Mesothelial cell of epicardium (in vitro differentiated cells): ENCODE measurements at regions not wholly inside any gene's neighbourhood (a gene's known extent, or its start where the extent isn't known, plus 50 kb on each side); places are given as distances from the start of the nearest gene placed in this dataset.

Experiments
- DNase-seq, 2 experiments: peaks; one replicate each; pipeline ENCODE4 v3.0.0; 2021; ENCODE audit warnings: low spot score in 2 of 2; ENCODE audit not compliant: unreplicated experiment in 2 of 2
- H3K27ac Mint-ChIP-seq: 2 replicates; pipeline ENCODE4 v1.8.0; 2021; ENCODE audit warnings: mixed read lengths
- H3K27me3 Mint-ChIP-seq: 2 replicates; pipeline ENCODE4 v1.8.0; 2021; ENCODE audit warnings: low read depth, mixed read lengths
- H3K36me3 Mint-ChIP-seq: 2 replicates; pipeline ENCODE4 v1.8.0; 2021; ENCODE audit warnings: mixed read lengths
- H3K4me1 Mint-ChIP-seq: 2 replicates; pipeline ENCODE4 v1.8.0; 2021; ENCODE audit warnings: mixed read lengths
- H3K4me3 Mint-ChIP-seq: 2 replicates; pipeline ENCODE4 v1.8.0; 2021; ENCODE audit warnings: mild to moderate bottlenecking, moderate library complexity, mixed read lengths
- H3K9me3 Mint-ChIP-seq: 2 replicates; pipeline ENCODE4 v1.8.0; 2021; ENCODE audit warnings: mixed read lengths
- TF ChIP-seq, protein P1 (sequence below): fragments of 200-600 bp; sonication (generic); IDR thresholded peaks from one replicate; pipeline ENCODE4 v1.5.0; 2021; ENCODE audit warnings: antibody characterized with exemption; ENCODE audit not compliant: unreplicated experiment

DNA sequence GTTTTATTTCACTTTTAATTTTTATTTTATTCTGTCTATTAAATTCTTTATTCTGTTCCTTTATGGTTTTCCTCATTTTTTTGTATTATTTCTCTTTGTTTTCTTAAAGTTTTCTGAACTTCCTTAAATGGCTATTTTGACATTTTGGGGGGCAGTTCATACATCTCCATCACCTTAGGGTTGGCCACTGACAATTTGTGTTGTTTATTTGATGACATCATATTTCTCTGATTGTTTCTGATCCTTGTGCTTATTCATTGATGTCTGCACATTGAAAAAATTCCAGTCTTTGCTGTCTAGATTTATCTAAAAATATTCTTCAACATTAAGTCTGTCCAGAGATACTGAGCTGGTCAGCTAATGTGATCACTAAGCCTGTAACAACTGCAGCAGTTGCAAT is 379.5 kb upstream of the EYS start:
- Mint-ChIP-seq H3K4me3 (no peak overlapping the region), H3K4me1 (no peaks in the 10 kb centered on the region), H3K9me3 (peaks cover 63% of the 10 kb centered on the region), H3K36me3 (peaks cover 4% of the 10 kb centered on the region), H3K27me3 (no peaks in the 10 kb centered on the region), H3K27ac (no peak overlapping the region)
- TF ChIP-seq, protein P1, sequence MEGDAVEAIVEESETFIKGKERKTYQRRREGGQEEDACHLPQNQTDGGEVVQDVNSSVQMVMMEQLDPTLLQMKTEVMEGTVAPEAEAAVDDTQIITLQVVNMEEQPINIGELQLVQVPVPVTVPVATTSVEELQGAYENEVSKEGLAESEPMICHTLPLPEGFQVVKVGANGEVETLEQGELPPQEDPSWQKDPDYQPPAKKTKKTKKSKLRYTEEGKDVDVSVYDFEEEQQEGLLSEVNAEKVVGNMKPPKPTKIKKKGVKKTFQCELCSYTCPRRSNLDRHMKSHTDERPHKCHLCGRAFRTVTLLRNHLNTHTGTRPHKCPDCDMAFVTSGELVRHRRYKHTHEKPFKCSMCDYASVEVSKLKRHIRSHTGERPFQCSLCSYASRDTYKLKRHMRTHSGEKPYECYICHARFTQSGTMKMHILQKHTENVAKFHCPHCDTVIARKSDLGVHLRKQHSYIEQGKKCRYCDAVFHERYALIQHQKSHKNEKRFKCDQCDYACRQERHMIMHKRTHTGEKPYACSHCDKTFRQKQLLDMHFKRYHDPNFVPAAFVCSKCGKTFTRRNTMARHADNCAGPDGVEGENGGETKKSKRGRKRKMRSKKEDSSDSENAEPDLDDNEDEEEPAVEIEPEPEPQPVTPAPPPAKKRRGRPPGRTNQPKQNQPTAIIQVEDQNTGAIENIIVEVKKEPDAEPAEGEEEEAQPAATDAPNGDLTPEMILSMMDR: no peak
- DNase-seq: no peak

DNA sequence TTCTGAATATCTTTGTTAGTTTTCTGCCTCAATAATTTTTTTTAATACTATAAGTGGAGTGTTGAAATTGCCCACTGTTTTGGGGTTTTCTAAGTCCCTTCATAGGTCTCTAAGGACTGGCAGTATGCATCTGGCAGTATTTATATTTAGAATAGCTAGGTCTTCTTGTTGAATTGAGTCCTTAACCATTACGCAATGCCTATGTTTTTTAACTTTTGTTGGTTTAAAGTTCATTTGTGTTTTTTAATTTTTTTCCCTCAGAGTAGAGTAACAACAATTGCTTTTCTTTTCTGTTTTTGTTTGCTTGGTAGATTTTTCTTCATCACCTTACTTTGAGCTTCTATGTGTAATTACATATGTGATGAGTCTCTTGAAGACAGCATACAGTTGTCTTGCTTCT is 375.9 kb upstream of the EYS start:
- TF ChIP-seq, protein P1: no peak
- H3K9me3 Mint-ChIP-seq: peaks cover 55% of the 10 kb centered on the region
- no peak for DNase-seq

DNA sequence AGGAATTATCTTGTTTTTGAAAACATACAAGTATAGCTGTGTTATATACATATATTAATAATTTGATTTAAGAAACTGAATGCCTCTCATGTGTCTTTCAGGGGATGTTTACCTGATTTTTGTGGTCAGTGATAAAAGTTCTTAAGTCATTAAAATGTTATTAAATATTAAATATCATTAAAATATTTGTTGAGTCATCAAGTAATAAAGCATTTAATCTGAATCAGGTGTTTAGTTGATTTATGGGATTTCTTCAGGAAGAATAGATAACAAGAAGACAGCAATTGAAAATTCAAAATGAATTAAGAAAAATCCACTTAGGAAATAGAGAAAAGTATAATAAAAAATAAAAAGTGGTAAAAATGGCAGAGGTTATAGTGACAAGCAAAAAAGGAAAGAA is 361.9 kb upstream of the EYS start:
- no peaks in the 10 kb centered on the region for H3K27me3 Mint-ChIP-seq
- peaks cover 12% of the 10 kb centered on the region for H3K9me3 Mint-ChIP-seq
- H3K27ac Mint-ChIP-seq: no peak overlapping the region
- DNase-seq: no peak
- no peaks in the 10 kb centered on the region for H3K36me3 Mint-ChIP-seq
- TF ChIP-seq, protein P1: no peak
- H3K4me1 Mint-ChIP-seq: peaks cover 4% of the 10 kb centered on the region
- no peak overlapping the region for H3K4me3 Mint-ChIP-seq

More for the DNA sequence above, 375.9 kb upstream of the EYS start:
- H3K27ac Mint-ChIP-seq: no peak overlapping the region
- no peaks in the 10 kb centered on the region for H3K27me3 Mint-ChIP-seq
- peaks cover 4% of the 10 kb centered on the region for H3K36me3 Mint-ChIP-seq
- H3K4me3 Mint-ChIP-seq: no peak overlapping the region
- H3K4me1 Mint-ChIP-seq: no peaks in the 10 kb centered on the region

DNA sequence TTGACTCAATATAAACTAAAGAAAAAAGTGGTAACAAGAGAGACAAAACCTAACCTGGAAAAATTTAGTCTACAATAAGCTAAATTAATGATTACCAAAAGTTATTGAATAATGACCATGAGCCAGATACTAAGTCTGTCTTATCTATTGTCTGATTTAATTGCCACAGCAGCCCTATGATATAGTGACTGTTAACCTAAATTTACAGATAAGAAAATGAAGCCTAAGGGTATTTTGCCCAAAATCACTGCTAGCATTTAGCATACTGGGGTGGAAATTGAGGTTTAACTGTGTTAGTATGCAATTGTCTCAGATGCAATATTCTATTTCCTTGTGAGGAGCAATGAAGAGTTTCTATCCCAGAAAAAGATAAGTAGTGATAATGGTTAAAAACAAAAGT is 361.0 kb upstream of the EYS start:
- Mint-ChIP-seq H3K36me3 (no peaks in the 10 kb centered on the region), H3K27me3 (no peaks in the 10 kb centered on the region), H3K9me3 (peaks cover 8% of the 10 kb centered on the region), H3K4me1 (peaks cover 4% of the 10 kb centered on the region), H3K27ac (no peak overlapping the region), H3K4me3 (no peak overlapping the region)
- TF ChIP-seq, protein P1: no peak
- DNase-seq: no peak

DNA sequence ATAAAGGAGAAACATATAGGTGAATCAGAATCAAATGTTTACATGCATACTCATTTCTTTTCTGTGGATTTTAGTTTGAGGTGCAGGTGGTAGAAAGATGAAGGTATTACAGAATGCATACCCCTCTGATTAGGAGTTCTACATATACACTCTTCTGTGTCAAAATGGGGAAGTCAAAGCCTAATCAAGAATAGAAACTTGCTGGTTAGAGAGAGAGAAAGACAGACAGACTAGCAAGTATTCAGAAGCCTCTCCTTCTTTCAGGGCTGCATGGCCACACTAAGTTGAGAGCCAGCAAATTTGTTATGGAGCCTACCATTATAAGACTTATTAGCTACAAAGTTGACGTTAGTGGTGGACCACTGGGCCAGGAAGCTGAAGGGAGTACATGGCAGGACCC is 358.3 kb upstream of the EYS start:
- no peak overlapping the region for H3K27ac Mint-ChIP-seq
- DNase-seq: no peak
- peaks cover 11% of the 10 kb centered on the region for H3K9me3 Mint-ChIP-seq
- H3K27me3 Mint-ChIP-seq: no peaks in the 10 kb centered on the region
- peaks cover 4% of the 10 kb centered on the region for H3K4me1 Mint-ChIP-seq
- no peaks in the 10 kb centered on the region for H3K36me3 Mint-ChIP-seq
- no peak overlapping the region for H3K4me3 Mint-ChIP-seq
- TF ChIP-seq, protein P1: no peak

DNA sequence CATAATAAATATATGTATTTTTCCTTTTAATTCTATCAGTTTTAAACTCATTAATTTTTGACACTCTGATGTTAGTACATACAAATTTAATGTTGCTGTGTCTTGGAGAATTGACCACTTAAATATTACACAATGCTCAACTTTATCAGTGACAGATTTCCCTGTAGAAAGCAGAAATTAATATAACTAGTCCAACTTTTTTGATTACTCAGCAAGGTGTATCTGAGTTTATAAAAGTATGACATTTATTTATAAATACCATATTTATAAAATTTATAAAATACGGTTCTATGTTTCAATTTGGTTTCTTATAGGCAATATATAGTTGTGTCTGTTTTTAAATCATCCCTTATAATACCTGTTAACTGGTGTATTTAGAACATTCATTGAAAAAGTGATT is 350.0 kb upstream of the EYS start:
- peaks cover 10% of the 10 kb centered on the region for H3K27me3 Mint-ChIP-seq
- H3K9me3 Mint-ChIP-seq: no peaks in the 10 kb centered on the region
- H3K27ac Mint-ChIP-seq: no peak overlapping the region
- no peak overlapping the region for H3K4me3 Mint-ChIP-seq
- TF ChIP-seq, protein P1: no peak
- peaks cover 2% of the 10 kb centered on the region for H3K4me1 Mint-ChIP-seq
- H3K36me3 Mint-ChIP-seq: no peaks in the 10 kb centered on the region
- no peak for DNase-seq
